T1000 (cell line): ENCODE measurements at regions not wholly inside any gene's neighbourhood (a gene's known extent, or its start where the extent isn't known, plus 50 kb on each side); places are given as distances from the start of the nearest gene placed in this dataset.
"Not testable (repeated sequence)": the region's sequence is repeated elsewhere in the genome, so short reads cannot be mapped to it uniquely, and the experiment has no call there.

Experiments
- DNase-seq: peaks from one replicate; lab custom pipeline; 2025; ENCODE audit warnings: mixed read lengths; lab: John Stamatoyannopoulos, UW

GRCh38 chr1:30183895-30184294 is 539.5 kb downstream of the MATN1 start:
- no peak for DNase-seq

GRCh38 chr1:30183006-30183405 is 540.4 kb downstream of the MATN1 start:
- no peak for DNase-seq

- no peak for DNase-seq
These were observed 543.3 kb downstream of the MATN1 start for GRCh38 chr1:30179942-30180543.

- no peak for DNase-seq
These were observed 546.9 kb downstream of the MATN1 start for GRCh38 chr1:30176477-30176876.

- no peak for DNase-seq
These were observed 548.9 kb downstream of the MATN1 start for GRCh38 chr1:30174499-30174898.

- no peak for DNase-seq
These were observed 549.8 kb downstream of the MATN1 start for GRCh38 chr1:30173560-30173959.

GRCh38 chr1:30172757-30173156 is 550.6 kb downstream of the MATN1 start:
- no peak for DNase-seq

GRCh38 chr1:30172299-30172694 is 551.1 kb downstream of the MATN1 start:
- no peak for DNase-seq

- no peak for DNase-seq
These were observed 551.7 kb downstream of the MATN1 start for GRCh38 chr1:30171537-30172298.

- DNase-seq = no peak
These were observed 554.1 kb downstream of the MATN1 start for GRCh38 chr1:30169269-30169668.

GRCh38 chr1:30166174-30166573 is 557.2 kb downstream of the MATN1 start:
- DNase-seq = no peak

- no peak for DNase-seq
These were observed 558.3 kb downstream of the MATN1 start for GRCh38 chr1:30165116-30165515.

GRCh38 chr1:30164693-30165092 is 558.7 kb downstream of the MATN1 start:
- DNase-seq = no peak

- no peak for DNase-seq
These were observed 560.8 kb downstream of the MATN1 start for GRCh38 chr1:30162565-30162964.

- DNase-seq = no peak
These were observed 561.4 kb downstream of the MATN1 start for GRCh38 chr1:30161953-30162352.

- DNase-seq = no peak
These were observed 562.2 kb downstream of the MATN1 start for GRCh38 chr1:30160999-30161689.

- no peak for DNase-seq
These were observed 564.4 kb downstream of the MATN1 start for GRCh38 chr1:30159015-30159414.

- DNase-seq = not testable (repeated sequence)
These were observed 567.7 kb downstream of the MATN1 start for GRCh38 chr1:30155698-30156097.

GRCh38 chr1:30155253-30155652 is 568.1 kb downstream of the MATN1 start:
- not testable (repeated sequence) for DNase-seq

GRCh38 chr1:30153743-30154449 is 569.5 kb downstream of the MATN1 start:
- no peak for DNase-seq

GRCh38 chr1:30151826-30152225 is 571.6 kb downstream of the MATN1 start:
- no peak for DNase-seq

GRCh38 chr1:30151119-30151518 is 572.3 kb downstream of the MATN1 start:
- DNase-seq = no peak

GRCh38 chr1:30149226-30149625 is 574.2 kb downstream of the MATN1 start:
- DNase-seq = no peak
